WTC11 (cell line): ENCODE measurements at regions not wholly inside any gene's neighbourhood (a gene's known extent, or its start where the extent isn't known, plus 50 kb on each side); places are given as distances from the start of the nearest gene placed in this dataset.

Experiments used
- ATF3 ChIP-seq: sonication (generic); formaldehyde crosslinking; conservative IDR thresholded peaks from 2 replicates; pipeline ENCODE4 v1.8.1; 2022; ENCODE audit warnings: mild to moderate bottlenecking, missing genetic modification reagents
- CTCF ChIP-seq: fragments of 200-600 bp; IDR thresholded peaks from 2 replicates; pipeline ENCODE4 v1.8.0; 2022; ENCODE audit warnings: antibody characterized with exemption
- FOXJ3 ChIP-seq: sonication (generic); formaldehyde crosslinking; IDR thresholded peaks from 2 replicates; pipeline ENCODE4 v1.9.0; 2021; ENCODE audit warnings: missing genetic modification reagents, mild to moderate bottlenecking, borderline replicate concordance
- GRHL2 ChIP-seq: fragments of 250-450 bp; sonication (Bioruptor Pico); IDR thresholded peaks from 2 replicates; pipeline ENCODE4 v1.8.0; 2022; ENCODE audit warnings: mild to moderate bottlenecking, moderate library complexity; ENCODE audit not compliant: insufficient replicate concordance, severe bottlenecking
- JUN ChIP-seq: sonication (generic); formaldehyde crosslinking; IDR thresholded peaks from 2 replicates; pipeline ENCODE4 v1.8.0; 2023; ENCODE audit warnings: mild to moderate bottlenecking, missing genetic modification reagents
- USF1 ChIP-seq: sonication (generic); formaldehyde crosslinking; IDR thresholded peaks from 2 replicates; pipeline ENCODE4 v1.8.0; 2022; ENCODE audit warnings: mild to moderate bottlenecking, missing genetic modification reagents
- ZNF138 ChIP-seq: sonication (generic); formaldehyde crosslinking; conservative IDR thresholded peaks from 2 replicates; pipeline ENCODE4 v1.8.1; 2022; ENCODE audit warnings: mild to moderate bottlenecking, moderate library complexity, missing genetic modification reagents

GRCh38 chr6:141704151-141704550 is 428.6 kb upstream of the GJE1 start:
- TF ChIP-seq JUN (CRISPR knock-in tag) (no peak), GRHL2 (CRISPR knock-in tag) (no peak), ZNF138 (CRISPR knock-in tag) (no peak), USF1 (CRISPR knock-in tag) (no peak), CTCF (no peak), FOXJ3 (CRISPR knock-in tag) (no peak), ATF3 (no peak)
